Stimulated activated CD8-positive, alpha-beta memory T cell treated with anti-CD3 and anti-CD28 coated beads, Interleukin-2, amount 100 ng/mL, for 48 hours (primary cell): ENCODE measurements at regions not wholly inside any gene's neighbourhood (a gene's known extent, or its start where the extent isn't known, plus 50 kb on each side); places are given as distances from the start of the nearest gene placed in this dataset.
"Not testable (repeated sequence)": the region's sequence is repeated elsewhere in the genome, so short reads cannot be mapped to it uniquely, and the experiment has no call there.

Experiments
- DNase-seq, 2 donors: peaks; one replicate each; pipeline ENCODE4 v3.0.0-alpha.2; 2020; ENCODE audit warnings: low read depth in 2 of 2

- no peak for DNase-seq
These were observed 1475.1 kb downstream of the MAT2B start for GRCh38 chr5:164980480-164980879.

GRCh38 chr5:164998142-164998541, 1492.7 kb downstream of the MAT2B start:
- no peak for DNase-seq

GRCh38 chr5:164998590-164998989, 1493.2 kb downstream of the MAT2B start:
- DNase-seq: no peak

DNA sequence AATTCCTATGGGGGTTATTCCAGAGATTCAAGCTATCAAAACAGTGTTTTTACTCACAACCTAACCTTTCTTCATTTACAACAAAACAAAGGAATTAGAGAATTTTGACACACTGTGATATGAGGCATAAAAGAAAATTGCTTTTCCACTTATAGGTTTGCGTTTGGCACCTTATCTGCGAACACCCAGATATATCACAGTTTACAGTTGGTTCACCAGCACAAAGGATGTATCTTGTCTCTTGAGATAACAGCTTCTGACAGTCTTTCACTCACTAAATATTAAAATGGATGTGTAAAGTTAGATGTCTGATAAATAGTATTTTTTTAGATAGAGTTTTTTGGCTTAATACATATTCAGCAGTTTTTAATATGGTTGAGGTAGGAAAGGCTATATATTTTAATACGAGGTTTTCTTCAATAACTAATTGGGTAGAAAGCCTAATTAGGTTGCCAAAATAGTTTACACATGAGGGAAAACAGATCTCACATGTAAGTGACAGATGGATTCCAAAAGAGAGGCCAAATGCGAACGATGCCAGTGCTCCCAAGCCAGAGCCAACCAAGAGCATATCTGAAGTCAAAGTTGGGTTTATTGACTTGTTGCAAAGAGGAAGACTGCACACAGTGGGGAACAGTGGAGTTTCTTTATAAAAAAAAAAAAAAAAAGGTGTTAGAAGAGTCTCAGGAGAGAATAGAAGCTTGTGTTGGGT, 1495.2 kb downstream of the MAT2B start:
- DNase-seq: no peak

DNA sequence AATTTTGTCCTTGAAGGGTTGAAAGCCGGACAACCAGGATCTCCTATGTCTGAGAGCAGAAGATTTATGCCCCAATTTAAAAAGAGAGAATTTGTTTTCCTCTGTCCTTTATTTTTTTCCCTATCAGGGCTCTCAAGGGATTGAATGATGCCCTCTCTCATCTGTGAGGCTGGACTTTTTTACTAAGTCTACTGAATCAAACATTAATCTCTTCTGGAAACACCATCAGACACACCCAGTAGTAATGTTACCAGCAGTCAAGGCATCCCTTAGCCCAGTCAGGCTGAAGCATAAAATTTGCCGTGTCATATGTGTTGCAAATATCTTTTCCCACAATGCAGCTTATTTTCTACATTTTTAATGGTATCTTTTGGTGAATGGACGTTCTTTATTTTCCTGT, 1497.9 kb downstream of the MAT2B start:
- no peak for DNase-seq

GRCh38 chr5:165004175-165004574, 1498.8 kb downstream of the MAT2B start:
- no peak for DNase-seq

- DNase-seq: no peak
These were observed 1509.0 kb downstream of the MAT2B start for GRCh38 chr5:165014439-165014838.

DNA sequence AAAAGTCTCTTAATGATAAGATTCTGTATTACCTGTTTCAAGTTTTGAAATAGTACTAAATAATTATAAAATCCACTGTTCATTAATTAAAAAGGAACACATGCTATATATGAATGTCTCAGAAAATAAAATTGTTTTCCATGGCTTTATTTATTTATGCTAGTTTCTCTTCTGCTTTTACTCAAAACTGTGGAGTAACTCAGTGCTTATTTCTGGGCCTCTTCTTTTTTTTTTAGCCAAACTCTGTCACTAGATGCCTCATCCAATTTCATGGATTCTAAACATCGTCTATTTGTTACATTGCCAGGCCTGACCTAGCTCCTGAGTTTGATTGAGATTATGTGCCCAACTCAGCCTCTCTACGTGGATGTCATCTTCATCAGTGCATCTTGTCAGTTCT, 1509.7 kb downstream of the MAT2B start:
- no peak for DNase-seq

- no peak for DNase-seq
These were observed 1510.1 kb downstream of the MAT2B start for GRCh38 chr5:165015547-165015946.

- no peak for DNase-seq
These were observed 1521.6 kb downstream of the MAT2B start for GRCh38 chr5:165026971-165027370.

- DNase-seq: no peak
These were observed 1522.9 kb downstream of the MAT2B start for GRCh38 chr5:165028356-165028755.

DNA sequence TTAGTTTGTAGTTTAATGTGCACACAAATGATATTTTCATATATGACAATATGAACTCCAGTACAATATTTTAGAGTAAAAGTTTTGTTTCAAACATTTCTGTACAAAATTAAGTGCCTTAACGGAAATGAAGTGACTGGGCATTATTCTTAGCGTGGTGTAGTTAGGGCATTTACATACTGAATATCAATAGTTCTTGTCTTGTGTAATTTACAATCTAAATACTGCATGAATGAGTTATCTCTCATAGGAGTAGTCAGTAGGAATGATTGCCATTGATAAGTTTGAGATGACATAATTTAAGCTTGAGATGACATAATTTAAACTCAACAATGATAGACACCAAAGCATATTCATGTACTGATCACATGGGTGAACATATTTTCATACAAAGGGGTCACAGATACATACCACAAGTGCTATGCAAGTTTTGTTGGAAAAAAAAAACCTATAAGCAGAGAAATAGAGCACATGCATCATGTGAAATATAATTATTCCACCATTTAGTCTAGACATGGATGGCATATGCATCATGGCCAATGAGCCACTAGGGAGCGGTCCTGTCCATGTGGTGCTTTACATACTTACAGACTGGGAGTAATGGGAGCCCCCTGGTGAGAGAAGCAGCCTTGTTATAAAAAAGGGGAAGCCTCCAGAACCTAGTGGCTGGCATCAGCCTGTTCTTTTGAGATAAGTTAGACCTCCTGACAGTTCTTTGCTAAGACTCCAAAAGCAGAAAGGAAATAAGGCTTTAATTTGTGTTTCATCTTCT, 1523.9 kb downstream of the MAT2B start:
- no peak for DNase-seq

GRCh38 chr5:165030971-165031370, 1525.6 kb downstream of the MAT2B start:
- no peak for DNase-seq

GRCh38 chr5:165031371-165031770, 1526.0 kb downstream of the MAT2B start:
- DNase-seq: no peak

DNA sequence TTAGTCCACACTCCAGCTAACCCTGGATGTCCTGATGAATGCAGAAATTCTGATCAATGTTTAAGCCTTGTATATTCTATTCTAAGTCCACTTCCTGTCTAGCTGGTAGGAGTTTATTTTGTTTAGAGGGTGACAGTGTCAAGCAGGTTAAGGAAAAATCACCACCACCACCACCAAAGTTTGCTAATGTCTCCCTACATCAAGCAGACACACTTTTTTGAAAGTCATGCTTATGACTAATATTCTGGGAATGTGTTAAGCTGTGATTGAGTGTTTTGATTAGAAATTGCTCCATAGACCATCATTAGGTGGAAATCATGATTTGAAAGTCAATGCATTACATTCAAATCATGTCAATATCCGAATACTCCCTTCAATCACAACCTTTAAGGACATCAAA, 1530.1 kb downstream of the MAT2B start:
- DNase-seq: no peak

DNA sequence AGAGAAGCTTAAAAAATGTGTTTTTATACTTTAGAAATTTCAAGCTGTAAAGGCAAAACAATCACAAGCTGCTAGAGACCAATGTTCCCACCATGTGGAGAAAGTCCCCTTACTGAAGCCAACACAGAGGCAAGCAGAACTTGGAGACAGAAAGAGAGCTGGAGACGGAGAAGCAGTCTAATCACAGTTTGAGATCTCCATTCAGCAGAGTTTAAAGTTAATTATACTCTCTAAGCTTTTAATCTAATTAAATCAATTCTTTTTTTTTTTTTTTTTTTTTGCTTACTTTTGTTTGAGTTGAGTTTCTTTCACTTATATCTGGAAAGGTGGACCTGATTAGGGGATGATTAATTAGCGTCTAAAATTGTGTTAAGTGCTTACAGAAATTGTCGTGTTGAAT, 1534.3 kb downstream of the MAT2B start:
- DNase-seq: no peak

DNA sequence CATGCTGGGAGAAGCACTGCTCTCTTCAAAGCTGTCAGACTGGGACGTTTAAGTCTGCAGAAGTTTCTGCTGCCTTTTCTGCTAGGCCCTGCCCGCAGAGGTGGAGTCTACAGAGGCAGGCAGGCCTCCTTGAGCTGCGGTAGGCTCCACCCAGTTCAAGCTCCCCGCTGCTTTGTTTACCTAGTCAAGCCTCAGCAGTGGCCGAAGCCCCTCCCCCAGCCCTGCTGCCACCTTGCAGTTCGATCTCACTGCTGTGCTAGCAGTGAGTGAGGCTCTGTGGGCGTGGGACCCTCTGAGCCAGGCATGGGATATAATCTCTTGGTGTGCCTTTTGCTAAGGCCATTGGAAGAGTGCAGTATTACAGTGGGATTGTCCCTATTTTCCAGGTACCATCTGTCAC, 1540.5 kb downstream of the MAT2B start:
- not testable (repeated sequence) for DNase-seq

DNA sequence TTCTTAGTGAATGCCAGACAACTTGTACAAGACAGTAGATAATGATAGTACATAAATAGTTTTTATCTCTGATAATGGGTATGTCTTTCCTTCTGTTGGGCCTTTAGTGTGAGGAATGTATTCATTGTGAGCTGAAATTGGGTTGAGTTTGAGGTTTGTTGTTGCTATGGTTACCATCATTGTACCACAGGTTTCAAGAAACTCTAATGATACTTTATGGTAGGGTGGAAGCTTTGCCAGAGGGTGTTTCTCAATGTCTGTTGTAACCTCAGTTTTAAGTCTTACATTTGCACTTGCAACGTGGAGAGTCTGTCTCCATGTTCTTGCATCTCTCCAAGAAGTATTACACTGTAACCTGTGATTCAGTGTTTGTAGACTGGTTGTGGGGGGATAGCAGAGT, 1550.1 kb downstream of the MAT2B start:
- DNase-seq: no peak

GRCh38 chr5:165057145-165057544, 1551.7 kb downstream of the MAT2B start:
- no peak for DNase-seq

DNA sequence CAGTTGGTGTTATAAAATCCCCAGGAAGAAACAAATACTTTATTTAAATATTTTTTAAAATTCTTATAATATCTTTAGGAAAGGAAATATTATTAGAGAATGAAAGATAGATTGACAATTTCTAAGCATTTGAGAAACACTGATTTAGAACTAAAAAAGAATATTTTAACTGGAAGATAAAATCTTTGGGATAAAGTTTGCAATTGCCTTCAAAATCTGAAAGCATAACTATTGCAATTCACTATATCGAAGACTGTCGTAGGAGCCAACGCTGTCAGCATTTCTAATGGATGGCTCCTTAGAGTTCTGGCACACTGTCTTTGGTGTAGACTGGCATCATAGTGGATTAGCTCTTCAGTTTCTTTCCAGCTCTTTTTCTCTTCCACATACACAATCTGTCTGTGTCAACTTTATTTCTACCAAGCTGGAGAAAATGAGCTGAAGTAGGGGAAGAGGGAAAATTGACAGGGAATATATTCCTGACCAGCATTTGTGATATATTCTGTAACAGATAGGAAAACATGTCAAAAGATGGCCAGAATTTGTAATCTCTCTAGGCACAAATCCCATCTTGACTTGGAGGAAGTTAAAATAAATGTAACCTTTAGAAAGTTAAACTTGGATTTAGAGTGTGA, 1561.4 kb downstream of the MAT2B start:
- no peak for DNase-seq

DNA sequence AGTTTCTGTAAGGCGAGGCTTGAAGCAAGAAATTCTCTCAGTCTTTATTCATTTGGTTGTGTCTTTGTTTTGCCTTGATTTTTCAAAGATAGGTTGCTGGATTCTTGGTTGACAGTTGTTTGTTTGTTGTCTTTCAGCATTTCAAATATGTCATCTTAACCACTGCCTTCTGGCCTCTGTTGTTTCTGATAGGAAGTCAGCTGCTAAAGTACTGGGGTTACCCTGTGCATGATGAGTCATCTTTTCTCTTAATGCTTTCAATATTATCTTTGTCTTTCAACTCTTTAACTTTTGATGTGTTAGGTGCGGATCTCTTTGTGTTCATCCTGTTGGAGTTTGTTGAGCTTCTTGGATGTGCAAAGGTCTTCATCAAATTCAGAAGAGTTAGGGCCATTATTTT, 1571.3 kb downstream of the MAT2B start:
- no peak for DNase-seq

- DNase-seq: no peak
These were observed 1574.0 kb downstream of the MAT2B start for GRCh38 chr5:165079389-165079788.

GRCh38 chr5:165083394-165083793, 1578.0 kb downstream of the MAT2B start:
- DNase-seq: no peak
